ENCODE measurements at regions not wholly inside any gene's neighbourhood (a gene's known extent, or its start where the extent isn't known, plus 50 kb on each side); places are given as distances from the start of the nearest gene placed in this dataset.
"Not testable (repeated sequence)": the region's sequence is repeated elsewhere in the genome, so short reads cannot be mapped to it uniquely, and the experiment has no call there.

DNA sequence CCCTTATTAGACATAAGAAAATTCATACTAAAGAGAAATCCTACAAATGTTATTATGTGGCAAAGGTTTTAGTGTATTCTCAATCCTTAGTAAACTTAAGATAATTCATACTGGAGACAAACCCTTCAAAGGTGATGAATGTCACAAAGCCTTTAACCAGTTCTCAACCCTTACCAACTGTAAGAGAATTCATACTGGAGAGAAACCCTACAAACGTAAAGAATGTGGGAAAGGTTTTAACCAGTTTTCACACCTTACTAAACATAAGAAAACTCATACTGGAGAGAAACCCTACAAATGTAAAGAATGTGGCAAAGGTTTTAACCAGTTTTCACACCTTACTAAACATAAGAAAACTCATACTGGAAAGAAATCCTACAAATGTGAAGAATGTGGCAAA is 93.2 kb downstream of the ZNF680 start:
- no peak for DNase-seq

DNA sequence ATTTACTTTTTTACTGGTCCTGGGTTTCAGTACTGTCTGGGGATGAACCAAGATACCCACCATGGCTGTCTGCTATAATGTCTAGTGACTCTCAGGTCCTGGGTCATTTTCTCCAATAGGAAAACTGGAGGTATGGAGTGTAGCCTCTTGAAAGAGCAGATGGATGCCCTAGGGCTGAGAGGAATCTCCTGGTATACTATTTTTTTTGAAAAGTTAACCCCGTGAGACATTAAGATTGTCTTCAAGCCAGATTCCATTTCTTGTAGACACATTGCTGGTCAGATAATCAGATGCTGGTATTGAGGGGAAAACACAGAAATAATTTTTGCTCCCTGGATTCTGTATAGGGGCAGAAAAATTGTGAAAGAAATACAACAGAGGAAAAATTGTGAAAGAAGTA is 97.3 kb downstream of the ZNF680 start:
- no peak for DNase-seq

DNA sequence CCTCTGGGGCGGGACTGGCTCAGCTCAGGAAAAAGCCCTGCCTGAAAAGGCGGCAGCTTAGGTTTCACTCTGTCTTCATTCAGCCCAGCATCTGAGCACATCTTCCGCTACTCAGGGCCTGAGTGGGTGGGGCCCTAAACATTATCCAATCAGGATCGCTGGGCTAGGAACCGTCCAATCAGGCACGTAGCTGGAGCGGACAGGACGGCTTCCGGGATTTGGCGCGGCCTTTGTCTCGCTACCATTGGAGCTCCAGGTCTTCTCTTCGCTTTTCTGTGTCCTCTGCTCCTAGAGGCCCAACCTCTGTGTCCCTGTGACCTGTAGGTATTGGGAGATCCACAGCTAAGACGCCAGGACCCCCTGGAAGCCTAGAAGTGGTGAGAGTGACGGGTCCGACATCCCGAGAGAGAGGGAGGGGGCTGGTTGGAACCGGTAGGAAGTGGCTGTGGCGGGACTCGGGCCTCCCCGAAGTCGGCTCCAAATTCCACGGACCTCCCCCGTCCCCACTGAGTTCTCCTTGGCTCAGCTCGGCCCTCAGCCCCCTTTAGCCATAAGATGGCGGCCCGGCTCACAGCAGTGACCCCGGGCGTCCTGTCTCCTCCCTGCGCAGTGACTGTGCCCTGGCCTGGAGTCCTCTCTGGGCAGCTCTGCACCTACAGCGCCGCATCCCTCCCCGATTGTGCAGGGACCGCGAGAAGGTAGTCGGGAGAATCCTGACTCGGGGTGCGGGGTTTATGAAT is 99.1 kb downstream of the ZNF680 start:
- DNase-seq = peak; percentile 66

DNA sequence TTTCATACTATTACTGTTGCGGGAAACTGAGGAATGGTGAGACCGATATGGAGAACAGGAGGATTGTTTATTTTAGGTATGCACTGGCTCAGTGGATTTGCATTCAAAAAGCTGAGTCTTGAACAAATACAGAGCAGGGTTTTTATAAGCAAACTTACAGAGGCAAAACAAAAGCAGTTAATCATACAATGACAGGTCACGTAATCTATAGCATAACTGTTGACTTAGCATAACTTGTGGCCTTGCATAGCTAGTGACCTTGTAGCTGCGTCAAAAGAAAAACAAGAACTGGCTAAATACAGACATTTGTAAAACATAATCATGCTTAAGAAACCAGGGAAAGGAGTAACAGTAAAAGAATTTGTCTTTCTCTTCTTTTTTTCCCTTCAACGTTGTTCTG is 103.0 kb downstream of the ZNF680 start:
- DNase-seq = not testable (repeated sequence)

DNA sequence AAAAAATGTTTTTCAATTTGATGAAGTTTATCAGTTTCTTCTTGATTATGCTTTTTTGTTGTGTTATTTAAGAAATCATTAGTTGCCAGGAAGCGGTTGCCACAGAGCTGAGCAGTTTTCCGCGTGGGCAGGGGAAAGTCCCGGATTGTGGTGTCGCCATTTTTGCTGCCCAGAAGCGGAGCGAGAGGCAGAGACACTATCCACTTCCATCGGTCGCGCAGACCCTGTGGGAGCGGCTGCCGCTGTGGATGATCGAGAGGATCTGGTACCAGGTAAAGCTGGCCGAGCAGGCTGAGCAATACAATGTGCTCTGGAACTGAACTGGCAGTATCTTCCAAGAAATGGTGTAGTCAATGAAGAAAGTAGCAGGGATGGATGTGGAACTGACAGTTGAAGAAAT is 119.8 kb downstream of the ZNF736 start:
- no peak for DNase-seq

DNA sequence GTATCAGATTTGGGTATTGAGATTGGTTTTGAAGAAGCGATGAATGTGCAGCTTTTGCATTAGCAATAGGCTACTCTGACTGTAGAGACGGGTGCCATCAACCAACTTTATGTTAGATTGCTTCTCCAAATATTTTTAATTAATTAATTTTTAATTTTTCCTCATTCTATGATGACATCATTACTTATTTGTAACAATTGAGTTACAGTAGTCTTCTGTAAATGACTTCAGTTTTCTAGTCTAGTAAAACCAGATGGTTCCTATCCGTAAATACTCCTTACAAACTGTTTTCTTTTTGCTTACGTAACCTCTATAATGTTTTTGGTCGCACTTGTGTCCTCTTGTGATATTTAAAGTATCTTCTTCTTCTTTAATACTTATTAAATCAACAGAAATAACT is 118.1 kb downstream of the ZNF736 start:
- no peak for DNase-seq

DNA sequence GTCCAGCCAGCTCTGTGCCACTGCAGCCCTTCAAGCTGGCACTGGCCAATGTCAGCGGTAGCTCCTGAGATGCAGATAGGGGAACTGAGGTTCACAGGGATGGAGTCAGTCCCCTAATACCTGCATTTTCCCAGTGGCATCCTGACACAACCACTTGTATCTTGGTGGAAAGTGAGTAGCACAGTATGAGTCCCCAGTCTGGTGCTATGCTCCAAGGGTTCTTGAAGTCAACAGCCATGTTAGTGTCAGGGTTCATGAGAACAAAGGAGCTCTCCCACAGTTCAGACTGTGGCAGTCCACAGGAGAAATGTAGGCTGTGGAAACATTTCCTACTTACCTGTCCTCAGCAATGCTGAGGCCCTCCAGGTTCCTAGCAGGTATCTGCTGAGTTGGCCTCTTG is 115.5 kb downstream of the ZNF736 start:
- DNase-seq = no peak

DNA sequence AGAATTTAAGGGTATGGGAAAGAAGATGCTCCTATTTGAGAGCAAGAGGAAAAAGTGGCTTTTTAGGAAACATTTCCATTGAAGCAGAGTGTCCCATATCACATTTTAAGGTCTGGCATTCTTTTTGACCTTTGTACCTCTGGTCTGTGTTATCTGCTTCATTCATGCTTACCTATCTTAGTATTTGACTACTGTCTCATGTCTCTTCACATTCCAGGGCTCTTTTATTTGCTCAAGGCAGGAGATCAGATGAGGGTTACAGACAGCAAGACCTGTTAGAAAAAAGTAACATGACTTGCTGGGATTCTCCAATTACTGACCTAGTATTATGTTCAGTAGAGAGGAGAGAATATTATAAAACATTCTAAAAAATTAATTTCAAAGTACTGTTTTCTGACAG is 111.7 kb downstream of the ZNF736 start:
- not testable (repeated sequence) for DNase-seq

DNA sequence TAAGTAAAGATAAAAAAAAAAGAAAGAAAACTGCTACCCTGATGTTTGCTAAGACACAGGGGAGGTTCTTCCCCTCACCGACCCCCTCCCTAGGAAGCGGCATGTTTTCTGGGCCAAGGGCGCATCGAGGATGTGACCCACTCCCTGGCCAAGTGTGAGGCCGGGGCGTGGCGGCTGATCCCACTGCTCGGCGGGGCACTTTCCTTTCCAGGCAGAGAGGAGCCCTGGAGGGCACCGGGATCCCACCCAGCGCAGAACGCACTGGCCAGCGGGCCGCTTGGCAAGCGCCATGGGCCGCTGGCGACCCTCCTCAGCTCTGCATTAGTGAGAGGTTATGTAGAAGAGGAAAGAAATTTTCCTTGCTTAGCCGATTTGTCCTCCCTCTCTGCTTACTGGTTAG is 93.4 kb downstream of the ZNF736 start:
- DNase-seq = no peak
